ENCODE measurements at regions not wholly inside any gene's neighbourhood (a gene's known extent, or its start where the extent isn't known, plus 50 kb on each side); places are given as distances from the start of the nearest gene placed in this dataset.

- Histone ChIP-seq H3K23ac (ENCODE audit: insufficient read length) (no peak overlapping the region), H2AK5ac (ENCODE audit: low read depth, low read length) (no peak overlapping the region), H3K4me1 (replicated peaks in 1 of 4; ENCODE audit: control insufficient read depth in 3 of 4, insufficient read depth in 4 of 4, low read length in 3 of 4) (peaks cover 0 to 4% (median 2%) of the 10 kb centered on the region in 4 experiments; a peak in 3 of 7 replicates), H3K23me2 (ENCODE audit: low read depth, low read length) (no peaks in the 10 kb centered on the region), H2BK15ac (ENCODE audit: low read length) (no peak overlapping the region), H3K9ac (replicated peaks in 1 of 4; ENCODE audit: extremely low read depth in 1 of 4, low read depth in 3 of 4, low read length in 3 of 4) (no peak overlapping the region), H3K9me3 (ENCODE audit: insufficient read depth in 2 of 2, low read depth in 1 of 2, low read length in 1 of 2) (no peaks in the 10 kb centered on the region), H4K20me1 (replicated peaks in 1 of 2; ENCODE audit: control insufficient read depth in 1 of 2, insufficient read depth in 2 of 2, low read length in 2 of 2) (no peaks in the 10 kb centered on the region), H4K5ac (ENCODE audit: insufficient read length, low read depth, low read length) (no peak overlapping the region), H3K4ac (replicated peaks; ENCODE audit: insufficient read length, low read depth, low read length) (no peak overlapping the region), H2BK5ac (ENCODE audit: low read depth, low read length) (no peak overlapping the region), H3K27me3 (replicated peaks in 1 of 4; ENCODE audit: control insufficient read depth in 3 of 4, extremely low read depth in 1 of 4, insufficient read depth in 3 of 4, low read length in 3 of 4) (no peaks in the 10 kb centered on the region), H3K79me2 (ENCODE audit: control insufficient read depth in 1 of 2, insufficient read depth in 2 of 2, low read length in 2 of 2) (no peaks in the 10 kb centered on the region), H2BK120ac (replicated peaks; ENCODE audit: low read depth, low read length) (peak overlapping the region; percentile 54), H3K79me1 (ENCODE audit: low read depth, low read length) (no peaks in the 10 kb centered on the region), H3K4me2 (ENCODE audit: insufficient read depth in 1 of 2, low read depth in 2 of 2, low read length in 2 of 2) (no peak overlapping the region), H3K4me3 (ENCODE audit: extremely low read depth in 1 of 4, insufficient read depth in 2 of 4, low read depth in 3 of 4, low read length in 4 of 4) (no peak overlapping the region), H3K36me3 (ENCODE audit: control insufficient read depth in 2 of 4, insufficient read depth in 4 of 4, low read length in 3 of 4) (no peaks in the 10 kb centered on the region), H3K27ac (ENCODE audit: low read depth, low read length) (no peak overlapping the region), H4K8ac (ENCODE audit: extremely low read depth, insufficient read depth, low read length) (no peak overlapping the region), H2AFZ (ENCODE audit: low read length) (no peak overlapping the region), H4K91ac (replicated peaks; ENCODE audit: insufficient read length, low read length) (no peak overlapping the region), H3K56ac (replicated peaks; ENCODE audit: insufficient read length, low read depth, low read length) (no peak overlapping the region), H2BK12ac (ENCODE audit: low read depth, low read length) (no peak overlapping the region), H3K14ac (ENCODE audit: insufficient read length) (no peak overlapping the region), H2BK20ac (ENCODE audit: low read length) (no peak overlapping the region), H3K18ac (ENCODE audit: extremely low read depth, low read length) (no peak overlapping the region)
- ChIA-PET POLR2A (ENCODE audit: partially characterized antibody) (no interaction called here), CTCF (ENCODE audit: partially characterized antibody) (no interaction called here)
- WGBS, 2 experiments (ENCODE audit: extremely low coverage in 1 of 2, insufficient coverage in 1 of 2, insufficient read length in 1 of 2, insufficient replicate concordance in 2 of 2, low coverage in 1 of 2, low lambda C conversion rate in 2 of 2, missing lambda C conversion rate in 1 of 2), result 74% methylated on average over 8 of the region's 8 CpGs; no CpG with 5 or more reads in 1 of the 2 experiments
- TF ChIP-seq CBX8 (IDR thresholded peaks at IDR 0.05; ENCODE audit: borderline replicate concordance, low read depth, low read length) (no peak), NRF1 (IDR thresholded peaks at IDR 0.05; ENCODE audit: low read depth, low read length) (no peak)
- DNase-seq (ENCODE audit: low read depth in 1 of 2, low spot score in 2 of 2) (no peak), FAIRE-seq (no peak)
Observed at GRCh38 chr7:97555857-97556421, 175.9 kb upstream of the TAC1 start.
